ENCODE measurements at regions not wholly inside any gene's neighbourhood (a gene's known extent, or its start where the extent isn't known, plus 50 kb on each side); places are given as distances from the start of the nearest gene placed in this dataset.

DNA sequence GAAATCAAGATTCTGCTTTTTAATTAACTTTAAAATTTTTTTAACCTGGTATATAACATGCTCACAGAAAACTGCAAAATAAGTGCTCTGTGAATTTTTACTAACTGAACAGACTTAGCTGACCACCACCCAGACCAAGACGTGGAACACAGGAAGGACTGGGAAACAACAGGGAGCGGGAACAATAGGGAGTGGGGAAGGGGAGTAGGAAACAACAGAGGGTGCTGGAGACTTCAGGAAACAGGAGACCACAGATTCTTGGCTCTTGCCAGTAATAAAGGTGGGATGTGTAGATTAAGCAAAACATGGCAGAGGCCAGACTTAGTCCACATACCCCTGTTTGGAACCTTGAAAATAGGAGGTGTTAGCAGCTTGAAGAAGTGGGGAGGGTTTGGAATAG lies 51.4 kb upstream of the TMCC3 start:
- Histone ChIP-seq H3K9me3 (no peaks in the 10 kb centered on the region; the same call in 2 of the 3 replicates), H3K4me2 (no peak overlapping the region), H3K27ac (no peak overlapping the region), H3K4me3 (no peak overlapping the region), H3K4me1 (peaks cover 20% of the 10 kb centered on the region)
- CTCF ChIA-PET = no interaction called here
- ATAC-seq (no peak), FAIRE-seq (no peak), DNase-seq (ENCODE audit: low read depth in 1 of 2, low spot score in 1 of 2) (no peak)
- POLR2A ChIA-PET = no interaction called here
- no peak for TF ChIP-seq RNF2 (IDR thresholded peaks at IDR 0.05; ENCODE audit: borderline replicate concordance, low read depth)
- 40% methylated on average over 2 of the region's 2 CpGs for WGBS (ENCODE audit: missing lambda C conversion rate)

DNA sequence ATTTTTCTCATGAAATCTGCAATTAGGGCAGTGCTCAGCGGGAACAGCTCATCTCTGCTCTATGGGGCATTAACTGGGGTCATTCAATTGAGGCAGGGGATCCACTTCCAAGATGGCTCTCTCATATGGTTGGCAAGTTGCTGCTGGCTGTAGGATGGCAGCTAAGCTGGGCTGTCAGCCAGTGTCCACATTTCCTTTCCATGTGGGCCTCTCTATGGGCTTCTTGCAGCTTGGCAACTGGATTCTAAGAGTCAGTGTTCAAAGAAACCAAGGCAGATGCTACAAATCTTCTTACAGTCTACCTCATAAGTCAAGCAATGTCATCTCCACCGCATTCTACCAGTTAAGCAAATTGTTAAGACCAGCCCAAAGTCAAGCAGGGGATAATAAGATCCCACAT lies 50.3 kb upstream of the TMCC3 start:
- ChIA-PET POLR2A (no interaction called here), CTCF (no interaction called here)
- Histone ChIP-seq H3K4me2 (no peak overlapping the region), H3K4me1 (peaks cover 20% of the 10 kb centered on the region), H3K4me3 (no peak overlapping the region), H3K9me3 (no peaks in the 10 kb centered on the region; the same call in 2 of the 3 replicates), H3K27ac (no peak overlapping the region)
- WGBS (ENCODE audit: missing lambda C conversion rate) = 39% methylated on average over 2 of the region's 2 CpGs
- no peak for FAIRE-seq
- ATAC-seq = no peak
- TF ChIP-seq SREBF2 (IDR thresholded peaks at IDR 0.05) = no peak
- TF ChIP-seq FOSL2 (IDR thresholded peaks at IDR 0.05) = no peak
- no peak for TF ChIP-seq FOSL2 (CRISPR knock-in tag; IDR thresholded peaks at IDR 0.05)
- TF ChIP-seq MAZ (IDR thresholded peaks at IDR 0.05; ENCODE audit: borderline replicate concordance, low read depth, low read length) = no peak
- no peak for TF ChIP-seq RAD21 (conservative IDR thresholded peaks at IDR 0.05 in 1 of 2, IDR thresholded peaks at IDR 0.05 in 1 of 2)
- TF ChIP-seq EP300 (IDR thresholded peaks at IDR 0.05) = no peak
- TF ChIP-seq MAFK (IDR thresholded peaks at IDR 0.05; ENCODE audit: partially characterized antibody) = no peak
- TF ChIP-seq, protein P1, sequence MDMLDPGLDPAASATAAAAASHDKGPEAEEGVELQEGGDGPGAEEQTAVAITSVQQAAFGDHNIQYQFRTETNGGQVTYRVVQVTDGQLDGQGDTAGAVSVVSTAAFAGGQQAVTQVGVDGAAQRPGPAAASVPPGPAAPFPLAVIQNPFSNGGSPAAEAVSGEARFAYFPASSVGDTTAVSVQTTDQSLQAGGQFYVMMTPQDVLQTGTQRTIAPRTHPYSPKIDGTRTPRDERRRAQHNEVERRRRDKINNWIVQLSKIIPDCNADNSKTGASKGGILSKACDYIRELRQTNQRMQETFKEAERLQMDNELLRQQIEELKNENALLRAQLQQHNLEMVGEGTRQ (IDR thresholded peaks at IDR 0.05) = no peak
- TF ChIP-seq, protein P2, sequence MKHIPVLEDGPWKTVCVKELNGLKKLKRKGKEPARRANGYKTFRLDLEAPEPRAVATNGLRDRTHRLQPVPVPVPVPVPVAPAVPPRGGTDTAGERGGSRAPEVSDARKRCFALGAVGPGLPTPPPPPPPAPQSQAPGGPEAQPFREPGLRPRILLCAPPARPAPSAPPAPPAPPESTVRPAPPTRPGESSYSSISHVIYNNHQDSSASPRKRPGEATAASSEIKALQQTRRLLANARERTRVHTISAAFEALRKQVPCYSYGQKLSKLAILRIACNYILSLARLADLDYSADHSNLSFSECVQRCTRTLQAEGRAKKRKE (CRISPR knock-in tag; IDR thresholded peaks at IDR 0.05; ENCODE audit: low read depth) = no peak
- TF ChIP-seq PHF8 (IDR thresholded peaks at IDR 0.05; ENCODE audit: borderline replicate concordance, low read depth) = no peak
- no peak for TF ChIP-seq KDM1A (IDR thresholded peaks at IDR 0.05; ENCODE audit: low read depth)
- DNase-seq (ENCODE audit: low read depth in 1 of 2, low spot score in 1 of 2) = no peak
